HG02759 (cell line): ENCODE measurements at regions not wholly inside any gene's neighbourhood (a gene's known extent, or its start where the extent isn't known, plus 50 kb on each side); places are given as distances from the start of the nearest gene placed in this dataset.
"Not testable (repeated sequence)": the region's sequence is repeated elsewhere in the genome, so short reads cannot be mapped to it uniquely, and the experiment has no call there.

Experiments
- ATAC-seq: cut with Tn5 transposase; IDR thresholded peaks from one replicate; pipeline ENCODE4 v1.9.1; 2021; ENCODE audit warnings: mild to moderate bottlenecking, moderate library complexity; ENCODE audit not compliant: unreplicated experiment

DNA sequence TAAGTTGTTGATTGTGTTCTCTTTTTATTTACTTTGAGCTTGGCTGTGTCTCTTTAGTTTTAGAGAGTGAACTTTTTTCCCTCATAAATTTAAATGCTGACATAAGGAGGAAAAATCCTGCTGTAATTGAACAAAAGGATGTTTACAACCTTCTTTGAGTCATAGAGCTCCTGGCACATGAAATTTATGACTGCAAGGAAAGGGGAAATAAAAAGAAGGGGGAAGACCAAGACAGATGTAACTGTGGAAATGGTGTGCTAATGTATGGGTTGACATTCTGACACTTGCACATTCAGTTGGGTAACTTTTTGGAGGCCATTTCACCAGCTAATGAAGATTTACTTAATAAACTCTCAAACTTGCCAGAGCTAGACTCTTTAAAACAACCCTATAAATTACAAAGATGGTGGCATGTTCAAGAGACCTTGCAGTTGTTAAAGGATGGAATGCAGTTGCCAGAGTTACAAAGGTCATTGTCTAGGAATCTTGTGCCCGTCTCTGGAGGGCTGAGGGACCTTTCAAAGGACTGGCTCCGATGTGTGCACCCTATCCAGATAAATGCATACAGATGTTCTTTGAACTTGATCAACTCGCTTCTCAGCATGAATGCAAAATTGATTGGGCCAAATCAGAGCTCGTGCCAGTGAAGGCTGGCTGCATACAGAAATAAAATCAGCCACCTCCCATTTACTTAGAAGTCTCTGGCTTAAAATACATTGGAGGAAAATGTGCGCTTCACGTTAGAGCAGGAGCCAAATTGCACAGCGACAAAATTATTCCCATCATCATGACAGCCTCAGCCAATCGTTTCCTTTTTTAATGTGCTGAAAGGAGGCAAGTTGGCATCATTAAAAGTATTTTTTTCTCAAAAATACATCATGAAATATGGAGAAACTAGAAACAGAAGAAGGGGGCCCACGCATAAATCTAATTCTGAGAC lies 289.0 kb upstream of the XYLT1 start:
- no peak for ATAC-seq

DNA sequence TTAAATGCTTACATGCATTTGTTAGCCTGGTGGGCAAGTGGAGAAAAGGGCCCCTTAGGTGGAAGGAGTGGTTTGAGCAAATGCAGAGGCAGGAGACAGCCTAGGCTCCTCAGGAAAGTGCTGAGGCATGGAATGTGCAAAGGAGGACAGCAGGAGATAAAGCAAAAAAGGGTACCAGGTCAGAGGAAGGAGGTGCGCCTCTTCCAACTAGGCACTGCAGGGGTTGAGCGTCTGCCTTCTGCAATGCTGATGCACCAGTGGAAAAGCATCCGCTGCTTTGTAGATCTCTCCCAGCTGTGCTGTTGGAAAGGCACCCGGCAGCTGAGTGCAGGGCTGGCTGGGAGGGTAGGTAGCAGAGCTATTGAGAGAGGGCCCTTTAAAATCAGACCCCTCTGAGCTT lies 287.0 kb upstream of the XYLT1 start:
- ATAC-seq: no peak

DNA sequence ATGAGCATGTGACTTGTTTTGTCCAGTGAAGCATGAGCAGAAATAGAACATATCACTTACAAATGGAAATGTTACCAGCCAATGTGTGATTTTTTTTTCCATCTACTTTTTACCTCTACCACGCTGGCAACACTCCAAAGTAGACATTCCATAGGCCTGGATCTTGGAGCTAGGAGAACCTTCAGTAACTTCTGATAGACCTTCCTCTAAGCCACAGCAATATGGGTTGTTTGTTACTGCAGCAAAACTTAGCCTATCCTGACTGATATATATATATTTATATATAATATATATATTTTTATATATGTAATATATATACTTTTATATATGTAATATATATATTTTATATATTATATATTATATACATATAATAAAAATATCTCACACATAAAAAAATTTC lies 284.4 kb upstream of the XYLT1 start:
- no peak for ATAC-seq

DNA sequence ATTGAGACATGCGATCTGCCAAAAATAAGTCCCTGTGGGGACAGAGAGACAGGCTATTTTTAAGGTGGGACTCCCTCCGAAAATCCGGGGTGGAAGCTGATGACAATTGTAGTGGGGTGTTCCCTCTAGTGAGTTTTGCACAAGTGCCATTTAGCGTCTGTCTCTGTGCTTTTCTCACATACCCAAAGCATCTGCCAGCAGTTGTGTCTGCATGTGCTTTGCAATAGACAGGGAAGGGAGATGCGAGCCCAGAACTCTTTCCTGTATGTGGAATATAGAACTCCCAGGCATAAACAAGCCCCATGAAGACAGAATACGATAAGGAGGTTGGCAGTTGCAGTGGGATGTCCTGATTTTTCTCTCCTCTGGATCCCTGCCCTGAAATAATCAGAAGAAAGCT lies 282.7 kb upstream of the XYLT1 start:
- no peak for ATAC-seq

DNA sequence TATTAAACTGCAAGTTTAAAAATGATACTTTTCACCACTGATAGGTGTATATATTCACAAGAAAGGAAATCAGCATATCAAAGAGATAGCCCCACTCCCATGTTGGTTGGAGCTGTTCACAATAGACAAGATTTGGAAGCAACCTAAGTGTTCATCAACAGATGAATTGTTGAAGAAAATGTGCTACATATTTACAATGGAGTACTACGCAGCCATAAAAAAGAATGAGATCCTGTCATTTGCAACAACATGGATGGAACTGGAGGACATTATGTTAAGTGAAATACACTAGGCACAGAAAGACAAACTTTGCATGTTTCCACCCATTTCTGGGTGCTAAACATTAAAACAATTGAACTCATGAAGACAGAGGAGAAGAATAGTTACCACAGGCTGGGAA lies 278.9 kb upstream of the XYLT1 start:
- ATAC-seq: no peak

DNA sequence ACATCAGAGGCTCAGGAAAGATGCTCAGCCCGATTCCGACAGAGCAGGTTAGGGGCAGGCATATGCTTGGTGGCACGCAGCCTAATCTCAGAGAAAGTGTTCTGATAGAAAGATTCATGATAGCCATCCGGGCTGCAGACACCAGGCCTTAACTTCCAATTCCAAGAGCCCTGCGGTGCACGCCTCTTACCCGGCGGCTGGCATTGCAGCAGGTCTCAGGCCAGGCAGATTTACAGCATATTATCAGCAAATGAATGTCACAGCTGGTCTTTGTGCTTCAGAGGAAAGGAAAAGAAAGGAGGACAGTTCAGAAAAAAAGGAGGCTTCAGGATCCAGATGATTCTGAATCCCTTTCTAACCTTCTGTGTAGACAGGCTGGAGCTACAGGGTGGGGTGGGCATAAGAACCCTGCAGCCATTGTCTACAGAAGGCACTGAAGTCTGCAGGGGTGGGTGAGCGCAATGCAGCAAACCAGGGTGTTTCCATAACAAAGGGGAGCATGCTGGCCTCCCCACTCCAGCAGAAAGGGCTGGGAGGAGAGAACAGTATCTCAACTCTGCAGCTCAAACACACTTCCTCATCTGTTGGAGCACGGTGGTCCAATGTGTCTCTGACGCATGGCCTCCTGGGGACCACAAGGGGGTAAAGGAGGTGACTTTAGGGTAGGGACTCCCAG lies 277.4 kb upstream of the XYLT1 start:
- no peak for ATAC-seq

DNA sequence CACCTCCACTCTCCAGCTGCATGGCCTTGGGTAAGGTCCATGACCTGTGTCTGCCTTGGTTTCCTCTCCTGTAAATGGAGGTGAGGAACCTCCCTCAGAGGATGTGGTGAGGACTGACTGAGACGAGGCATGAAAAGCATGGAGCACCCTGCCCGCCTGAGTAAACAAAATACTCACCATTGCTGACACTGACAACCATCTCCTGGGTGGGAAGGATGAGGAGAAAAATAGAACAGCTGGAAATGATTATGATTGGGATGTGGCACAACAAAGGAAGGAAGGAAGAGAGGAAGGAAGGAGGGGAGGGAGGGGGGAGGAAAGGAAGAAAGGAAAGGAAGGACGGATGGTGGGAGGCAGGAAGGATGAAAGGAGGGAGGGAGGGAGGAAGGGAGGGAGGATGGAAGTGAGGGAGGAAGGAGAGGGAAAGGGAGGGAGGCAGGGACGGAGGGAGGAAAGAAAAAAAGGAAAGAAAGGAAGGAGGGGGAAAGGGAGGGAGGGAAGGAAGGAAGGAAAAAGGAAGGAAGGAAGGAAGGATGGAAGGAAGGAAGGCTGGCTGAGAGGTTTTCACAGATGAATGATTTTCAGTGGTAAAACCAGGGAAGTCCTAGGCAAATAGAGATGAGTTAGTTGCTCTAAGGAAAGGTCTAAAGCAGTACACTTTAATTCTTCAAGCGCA lies 276.5 kb upstream of the XYLT1 start:
- ATAC-seq: no peak

DNA sequence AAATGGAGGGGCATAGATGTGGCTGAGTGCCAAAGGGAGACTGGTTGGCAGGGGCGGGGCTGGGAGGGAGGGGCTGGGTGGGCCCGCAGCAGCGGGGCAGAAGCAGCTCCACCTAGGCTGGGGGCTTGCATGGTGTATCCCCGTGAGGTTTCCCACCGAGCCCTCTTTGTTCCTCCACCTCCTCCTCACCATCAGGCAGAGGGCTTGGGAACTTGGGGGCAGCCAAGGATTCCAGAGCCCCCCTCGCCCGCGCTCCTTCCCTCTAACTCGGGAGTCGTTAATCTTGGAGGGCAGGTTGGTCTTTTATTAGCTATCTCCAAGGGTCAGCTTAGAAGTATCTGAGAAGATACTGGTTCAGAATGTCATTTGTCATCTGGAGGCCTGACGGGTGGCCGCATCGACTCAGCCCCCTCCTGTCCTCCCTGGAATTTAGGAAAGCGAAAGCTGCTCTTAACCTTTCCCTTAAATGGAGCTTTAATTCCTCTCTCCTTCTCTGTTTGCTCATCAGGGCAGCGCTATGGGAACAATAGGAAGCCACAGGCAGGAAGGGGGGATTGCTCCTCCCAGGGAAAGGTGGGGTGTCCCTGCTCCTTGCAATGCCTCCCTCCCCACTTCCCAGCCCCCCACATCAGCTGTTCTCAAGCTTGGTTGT lies 274.3 kb upstream of the XYLT1 start:
- no peak for ATAC-seq

DNA sequence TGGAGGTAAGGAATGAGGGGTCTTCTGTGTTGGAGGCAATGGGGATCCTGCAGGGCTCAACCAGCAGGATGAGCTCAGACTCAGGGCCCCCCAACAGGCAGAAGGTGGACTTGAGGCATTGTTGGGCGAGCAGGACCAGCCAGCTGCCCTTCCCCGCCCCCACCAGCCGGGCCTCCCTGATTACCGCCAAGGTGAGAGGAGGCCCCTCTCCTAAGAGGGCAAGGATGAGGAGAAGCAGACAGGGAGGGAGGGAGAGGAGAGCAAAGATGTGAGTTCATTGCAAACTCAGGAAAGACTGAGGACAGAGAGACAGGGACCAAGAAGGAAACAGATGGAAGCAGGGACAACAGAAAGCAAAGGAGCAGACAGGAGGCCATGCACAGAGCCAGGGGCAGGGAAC lies 272.8 kb upstream of the XYLT1 start:
- no peak for ATAC-seq

DNA sequence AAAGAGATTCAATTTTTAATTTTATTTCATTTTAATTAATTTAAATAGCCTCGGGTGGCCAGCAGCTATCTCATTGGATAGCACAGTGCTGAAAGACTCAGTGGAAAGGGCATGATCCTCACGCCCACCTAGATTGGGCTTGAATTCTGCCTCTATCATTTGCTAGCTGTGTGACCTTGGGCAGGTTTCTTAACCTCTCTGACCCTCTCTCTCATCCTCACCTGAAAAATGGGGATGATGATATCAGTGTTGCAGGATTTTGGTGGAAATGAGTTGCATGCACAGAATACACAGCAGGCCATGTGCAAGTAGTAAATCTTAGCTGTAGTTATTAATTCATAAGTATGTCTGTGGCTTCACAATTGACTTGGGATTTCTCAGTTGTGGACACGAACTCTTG lies 272.4 kb upstream of the XYLT1 start:
- no peak for ATAC-seq

DNA sequence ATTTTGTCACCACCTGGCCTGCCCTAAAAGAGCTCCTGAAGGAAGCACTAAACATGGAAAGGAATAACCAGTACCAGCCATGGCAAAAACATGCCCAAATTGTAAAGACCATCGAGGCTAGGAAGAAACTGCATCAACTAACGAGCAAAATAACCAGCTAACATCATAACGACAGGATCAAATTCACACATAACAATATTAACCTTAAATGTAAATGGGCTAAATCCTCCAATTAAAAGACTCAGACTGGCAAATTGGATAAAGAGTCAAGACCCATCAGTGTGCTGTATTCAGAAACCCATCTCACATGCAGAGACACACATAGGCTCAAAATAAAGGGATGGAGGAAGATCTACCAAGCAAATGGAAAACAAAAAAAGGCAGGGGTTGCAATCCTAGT lies 264.3 kb upstream of the XYLT1 start:
- not testable (repeated sequence) for ATAC-seq

DNA sequence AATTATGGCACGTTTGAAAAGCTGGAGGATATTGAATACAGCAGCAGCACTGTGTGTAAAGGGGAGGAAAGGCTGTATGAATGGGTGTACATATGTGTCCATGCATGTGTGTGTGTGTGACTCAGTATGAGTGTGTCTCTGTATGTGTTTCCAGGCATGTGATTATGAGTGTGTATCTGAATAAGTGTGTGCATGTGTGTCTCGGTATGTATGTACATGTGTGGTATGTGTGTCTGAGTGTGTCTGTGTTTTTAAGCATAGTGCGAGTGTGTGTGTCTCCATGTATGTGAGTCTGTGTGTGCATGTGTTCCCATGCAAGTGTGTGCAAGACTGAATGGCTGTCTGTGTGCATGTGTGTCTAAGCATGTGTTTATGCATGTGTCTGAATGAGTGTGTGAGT lies 259.1 kb upstream of the XYLT1 start:
- ATAC-seq: no peak

DNA sequence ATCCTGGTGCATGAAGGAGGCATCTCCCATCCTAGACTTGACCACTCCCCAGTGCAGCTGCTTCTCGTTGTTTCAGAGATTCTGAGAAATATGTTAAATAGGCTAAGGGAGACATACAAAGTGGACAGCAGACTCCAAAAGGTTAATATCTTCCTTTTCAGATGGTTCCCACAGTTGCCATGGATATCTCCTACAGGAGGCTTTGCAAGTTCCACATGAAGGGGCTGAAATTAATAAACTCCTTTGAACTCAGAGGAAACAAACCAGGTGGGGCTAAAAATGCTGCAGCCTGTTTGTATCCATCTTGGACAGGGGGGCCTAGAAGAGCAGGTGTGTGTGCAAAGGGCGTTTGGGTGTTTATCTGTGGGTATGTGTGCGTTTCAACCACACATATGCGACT lies 257.4 kb upstream of the XYLT1 start:
- ATAC-seq: no peak

DNA sequence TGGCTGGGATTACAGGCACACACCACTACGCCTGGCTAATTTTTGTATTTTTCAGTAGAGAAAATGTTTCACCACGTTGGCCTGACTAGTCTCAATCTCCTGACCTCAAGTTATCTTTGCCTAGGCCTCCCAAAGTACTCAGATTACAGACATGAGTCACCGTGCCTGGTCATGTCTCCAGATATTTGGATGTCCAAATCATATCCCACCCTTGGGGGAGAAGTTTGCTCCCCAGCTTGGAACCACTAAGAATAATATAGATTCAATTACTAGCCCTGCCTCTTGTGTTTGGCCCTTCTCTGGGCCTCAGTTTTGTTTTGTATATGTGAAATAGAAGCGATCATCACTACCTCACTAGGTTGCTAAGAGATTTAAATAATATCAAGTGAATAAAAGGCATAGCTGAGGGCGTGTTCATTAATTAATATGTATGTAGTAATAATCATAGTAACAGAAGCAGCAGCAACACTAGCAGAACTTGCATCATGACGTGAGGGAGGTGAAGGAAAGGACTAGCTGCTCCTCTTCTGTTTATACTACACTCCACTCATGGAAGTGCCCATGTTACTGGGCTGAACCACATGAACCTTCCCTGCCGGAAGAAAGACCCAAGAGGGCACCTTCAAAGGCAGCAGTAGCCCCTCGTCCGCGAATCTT lies 253.6 kb upstream of the XYLT1 start:
- ATAC-seq: no peak

DNA sequence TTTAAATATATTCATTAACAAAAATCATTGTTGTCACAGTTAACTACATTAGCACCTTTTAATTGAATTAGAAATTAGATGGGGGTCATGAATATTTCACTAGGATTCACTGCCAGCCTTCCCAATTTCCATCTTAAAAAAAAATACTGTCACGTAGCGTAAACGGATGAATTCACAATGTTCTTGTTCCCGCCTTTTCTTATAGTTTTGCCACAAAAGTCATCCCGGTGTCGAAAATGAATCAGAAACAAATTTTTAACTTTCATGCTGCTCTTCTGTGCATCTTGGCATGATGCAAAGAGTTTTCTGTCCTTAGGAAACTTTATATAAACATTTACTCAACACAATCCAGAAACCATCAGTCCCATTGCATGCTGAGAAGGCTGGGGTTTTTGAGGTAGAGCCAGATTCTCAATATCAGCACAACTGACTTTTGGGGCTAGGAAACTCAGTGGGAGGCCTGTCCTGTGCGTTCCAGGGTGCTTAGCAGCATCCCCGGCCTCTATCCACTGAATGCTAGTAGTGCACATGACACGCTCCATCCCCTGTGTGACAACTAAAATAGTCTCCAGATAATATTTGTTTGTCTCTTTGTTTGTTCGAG lies 252.9 kb upstream of the XYLT1 start:
- no peak for ATAC-seq

DNA sequence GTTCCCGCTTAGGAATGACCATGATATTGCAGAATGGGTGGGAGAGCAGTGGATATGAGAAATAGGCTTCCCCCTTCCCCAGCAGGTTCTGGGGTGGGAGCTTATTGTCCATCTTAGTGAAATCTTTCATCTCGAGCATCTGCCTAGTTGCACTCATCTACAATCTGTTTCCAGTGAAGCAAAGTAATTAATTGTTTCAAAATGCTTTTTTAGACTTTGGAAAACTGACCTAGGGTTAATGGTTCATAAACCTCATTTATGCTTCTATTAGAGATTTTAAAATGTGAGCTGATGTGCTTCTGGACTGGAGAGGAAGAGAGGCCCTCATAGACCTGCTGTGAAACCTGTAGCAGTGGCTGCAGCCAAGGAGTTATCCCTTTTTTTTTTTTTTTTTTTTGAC lies 247.7 kb upstream of the XYLT1 start:
- ATAC-seq: no peak

DNA sequence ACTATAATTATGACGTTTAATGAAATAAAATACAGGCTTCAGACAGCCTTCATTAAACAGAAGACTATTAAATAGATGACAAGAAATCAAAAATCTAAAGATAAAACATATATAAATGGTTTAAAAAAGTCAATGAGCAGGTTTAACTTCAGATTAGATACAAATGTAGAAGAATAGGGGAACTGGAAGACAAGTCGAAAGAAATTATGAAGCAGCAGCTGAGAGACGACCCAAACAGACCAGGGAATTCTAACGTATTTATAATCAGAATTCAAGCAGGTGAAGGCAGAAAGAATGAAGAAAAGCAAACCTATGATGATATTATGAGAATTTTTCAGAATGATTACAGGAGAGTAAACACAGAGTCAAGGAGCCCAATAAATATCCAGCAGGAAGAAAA lies 235.1 kb upstream of the XYLT1 start:
- ATAC-seq: no peak

DNA sequence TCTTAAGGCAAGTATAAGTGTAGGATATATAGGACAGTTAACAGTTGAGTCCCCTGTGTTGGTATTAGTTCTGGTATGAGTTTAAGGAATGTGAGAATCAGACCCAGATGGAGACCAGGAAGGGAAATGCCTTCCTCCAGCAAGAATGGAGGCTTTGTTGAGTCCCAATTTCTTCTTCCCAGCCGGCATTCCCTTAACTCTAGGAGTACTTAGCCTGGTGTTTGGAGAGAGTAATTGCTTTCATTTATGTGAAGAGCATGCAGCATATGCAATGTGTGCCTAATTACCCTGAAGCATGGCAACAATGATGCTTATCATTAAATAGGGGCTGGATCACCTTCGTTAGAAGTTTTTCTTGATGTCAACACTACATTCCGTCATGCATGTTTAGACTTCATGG lies 225.9 kb upstream of the XYLT1 start:
- ATAC-seq: no peak

DNA sequence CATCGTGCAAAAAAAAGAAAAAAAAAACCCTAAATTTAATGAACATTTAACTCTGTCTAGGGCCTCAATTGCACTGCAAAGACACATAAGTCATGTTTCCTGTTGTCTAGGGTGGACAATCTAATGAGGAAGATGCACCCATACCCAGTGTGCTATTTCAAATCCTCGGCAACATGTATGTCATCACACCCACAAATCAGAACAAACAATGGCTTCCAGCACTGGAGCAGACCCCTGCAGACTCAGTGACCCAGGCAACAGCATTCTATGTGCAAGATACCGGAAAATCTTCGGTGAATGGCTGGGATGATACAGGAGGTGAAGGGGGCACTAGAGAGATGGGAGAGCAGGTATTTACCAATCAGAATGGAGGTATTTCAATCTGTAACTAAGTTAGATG lies 221.7 kb upstream of the XYLT1 start:
- ATAC-seq: no peak

DNA sequence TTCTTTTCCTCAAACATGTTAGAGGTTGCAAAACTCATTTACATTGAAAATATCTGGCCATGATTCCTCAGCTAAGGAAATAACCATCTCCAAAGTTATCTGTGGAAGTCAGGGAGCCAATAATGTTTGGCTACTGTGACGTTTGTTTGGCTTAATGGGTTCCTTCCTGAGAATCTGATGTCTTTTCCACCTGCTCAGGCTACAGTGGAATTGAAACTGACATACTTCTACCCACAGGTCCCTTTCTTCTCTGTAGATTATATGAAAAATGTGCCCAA lies 221.1 kb upstream of the XYLT1 start:
- no peak for ATAC-seq
